MCF 10A (cell line): ENCODE measurements at regions not wholly inside any gene's neighbourhood (a gene's known extent, or its start where the extent isn't known, plus 50 kb on each side); places are given as distances from the start of the nearest gene placed in this dataset.

Experiments
- BruUV-seq: library from RNA; stranded (reverse); fragments of 400-500 nt; replicated peaks from 2 replicates; lab custom pipeline; 2021; lab: Mats Ljungman, UMichigan
- CTCF ChIA-PET: fragments of 300-600 bp; sonication (Branson Sonifier 250); formaldehyde crosslinking; extraction: SDS; loops from one replicate; lab custom pipeline; 2021; ENCODE audit warnings: antibody characterized with exemption, inconsistent platforms; lab: Yijun Ruan, JAX
- POLR2A ChIA-PET: fragments of 300-600, 350-650 bp; sonication (Branson Sonifier 250); formaldehyde crosslinking; extraction: SDS; loops from one replicate; lab custom pipeline; 2020; ENCODE audit warnings: antibody characterized with exemption, inconsistent platforms; lab: Yijun Ruan, JAX
- DNase-seq: peaks from one replicate; pipeline ENCODE4 v3.0.0-alpha.2; 2018; ENCODE audit not compliant: unreplicated experiment
- H3K27ac Mint-ChIP-seq: one replicate; pipeline ENCODE4 v1.8.0; 2022; ENCODE audit warnings: mild to moderate bottlenecking, low read depth, mixed read lengths; ENCODE audit not compliant: unreplicated experiment
- H3K27me3 Mint-ChIP-seq: one replicate; pipeline ENCODE4 v1.8.0; 2022; ENCODE audit warnings: mixed read lengths; ENCODE audit not compliant: insufficient read depth, unreplicated experiment
- H3K36me3 Mint-ChIP-seq: one replicate; pipeline ENCODE4 v1.8.0; 2022; ENCODE audit warnings: mild to moderate bottlenecking, moderate library complexity, mixed read lengths; ENCODE audit not compliant: insufficient read depth, unreplicated experiment
- H3K4me1 Mint-ChIP-seq: one replicate; pipeline ENCODE4 v1.8.0; 2022; ENCODE audit warnings: mixed read lengths; ENCODE audit not compliant: insufficient read depth, unreplicated experiment
- H3K4me3 Mint-ChIP-seq: one replicate; pipeline ENCODE4 v1.8.0; 2022; ENCODE audit warnings: mild to moderate bottlenecking, moderate library complexity, mixed read lengths; ENCODE audit not compliant: unreplicated experiment
- H3K9me3 Mint-ChIP-seq: one replicate; pipeline ENCODE4 v1.8.0; 2022; ENCODE audit warnings: mixed read lengths; ENCODE audit not compliant: unreplicated experiment
- intact Hi-C: fragments of 100-400 bp; cut with micrococcal nuclease; formaldehyde crosslinking; loops from 2 replicates; pipeline ENCODE4 v1.14.1; 2022
- TF ChIP-seq, protein P1 (sequence below): fragments of 200-600 bp; IDR thresholded peaks from one replicate; pipeline ENCODE4 v1.8.0; 2022; ENCODE audit warnings: antibody characterized with exemption, mild to moderate bottlenecking; ENCODE audit not compliant: unreplicated experiment

DNA sequence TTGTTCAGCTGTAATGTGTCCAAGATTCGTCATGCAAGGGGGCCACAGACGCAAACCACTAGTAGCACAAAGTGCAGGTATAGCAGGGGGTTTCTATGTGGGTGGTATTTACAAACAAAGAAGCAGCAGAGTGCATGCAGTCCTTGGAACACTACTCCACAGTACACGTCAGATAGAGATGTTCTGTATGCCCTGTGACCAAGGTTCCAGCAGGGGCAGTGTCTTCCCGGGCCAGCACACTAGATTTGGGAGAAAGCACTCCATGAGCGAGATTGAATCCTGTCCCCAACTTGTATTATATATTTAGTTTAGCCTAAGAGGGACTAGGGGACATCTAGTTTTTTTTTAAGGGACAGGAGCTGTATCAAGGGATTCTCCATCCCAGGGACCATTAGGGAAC is 54.4 kb upstream of the ESX1 start:
- no peaks in the 10 kb centered on the region for H3K4me1 Mint-ChIP-seq
- ChIA-PET POLR2A (interaction anchor here (0.6 kb wide), 1 partner anchor 59 kb away, joined by 4 read pairs; no protein-coding TSS in a partner anchor), CTCF (interaction anchor here (0.6 to 2.9 kb wide), 16 partner anchors 10 to 1392 kb away, joined by 3 to 17 read pairs (median 6); no protein-coding TSS in a partner anchor)
- no TSS peak for BruUV-seq
- TF ChIP-seq, protein P1, sequence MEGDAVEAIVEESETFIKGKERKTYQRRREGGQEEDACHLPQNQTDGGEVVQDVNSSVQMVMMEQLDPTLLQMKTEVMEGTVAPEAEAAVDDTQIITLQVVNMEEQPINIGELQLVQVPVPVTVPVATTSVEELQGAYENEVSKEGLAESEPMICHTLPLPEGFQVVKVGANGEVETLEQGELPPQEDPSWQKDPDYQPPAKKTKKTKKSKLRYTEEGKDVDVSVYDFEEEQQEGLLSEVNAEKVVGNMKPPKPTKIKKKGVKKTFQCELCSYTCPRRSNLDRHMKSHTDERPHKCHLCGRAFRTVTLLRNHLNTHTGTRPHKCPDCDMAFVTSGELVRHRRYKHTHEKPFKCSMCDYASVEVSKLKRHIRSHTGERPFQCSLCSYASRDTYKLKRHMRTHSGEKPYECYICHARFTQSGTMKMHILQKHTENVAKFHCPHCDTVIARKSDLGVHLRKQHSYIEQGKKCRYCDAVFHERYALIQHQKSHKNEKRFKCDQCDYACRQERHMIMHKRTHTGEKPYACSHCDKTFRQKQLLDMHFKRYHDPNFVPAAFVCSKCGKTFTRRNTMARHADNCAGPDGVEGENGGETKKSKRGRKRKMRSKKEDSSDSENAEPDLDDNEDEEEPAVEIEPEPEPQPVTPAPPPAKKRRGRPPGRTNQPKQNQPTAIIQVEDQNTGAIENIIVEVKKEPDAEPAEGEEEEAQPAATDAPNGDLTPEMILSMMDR: no peak
- intact Hi-C loops: no loop called here
- DNase-seq: no peak
- H3K27me3 Mint-ChIP-seq: peaks cover 37% of the 10 kb centered on the region
- H3K9me3 Mint-ChIP-seq: no peaks in the 10 kb centered on the region
- H3K36me3 Mint-ChIP-seq: no peaks in the 10 kb centered on the region
- H3K4me3 Mint-ChIP-seq: no peak overlapping the region
- H3K27ac Mint-ChIP-seq: no peak overlapping the region

GRCh38 chrX:104307341-104307740 is 52.6 kb upstream of the ESX1 start:
- no peak overlapping the region for H3K4me3 Mint-ChIP-seq
- ChIA-PET POLR2A (no interaction called here), CTCF (interaction anchor here (0.6 to 1.3 kb wide), 4 partner anchors 15 to 1516 kb away, joined by 3 to 5 read pairs (median 4); no protein-coding TSS in a partner anchor)
- H3K27me3 Mint-ChIP-seq: peaks cover 37% of the 10 kb centered on the region
- no TSS peak for BruUV-seq
- no peaks in the 10 kb centered on the region for H3K36me3 Mint-ChIP-seq
- intact Hi-C loops: no loop called here
- TF ChIP-seq, protein P1: no peak
- DNase-seq: no peak
- H3K4me1 Mint-ChIP-seq: no peaks in the 10 kb centered on the region
- no peaks in the 10 kb centered on the region for H3K9me3 Mint-ChIP-seq
- no peak overlapping the region for H3K27ac Mint-ChIP-seq

DNA sequence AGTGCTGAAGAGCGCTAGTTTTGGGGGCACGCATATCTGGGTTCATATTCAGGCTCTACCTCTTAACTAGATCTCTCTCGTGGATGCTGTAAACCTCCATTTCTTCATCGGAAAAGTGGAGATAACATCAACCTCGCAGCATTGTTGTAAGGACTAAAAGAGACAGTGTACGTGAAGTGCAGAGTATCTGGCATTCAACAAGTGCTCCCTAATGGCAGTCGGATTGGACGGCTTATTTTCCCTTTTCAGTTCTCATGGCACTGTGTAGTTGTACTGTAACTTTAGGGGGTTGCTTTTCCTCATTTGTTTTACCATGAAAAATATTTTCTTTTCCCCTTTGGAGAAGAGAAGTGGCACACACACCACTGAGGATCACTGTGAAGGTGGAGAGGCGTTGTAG is 51.4 kb upstream of the ESX1 start:
- CTCF ChIA-PET: interaction anchor here (1.3 kb wide), 1 partner anchor 885 kb away, joined by 5 read pairs; no protein-coding TSS in a partner anchor
- H3K4me3 Mint-ChIP-seq: no peak overlapping the region
- DNase-seq: no peak
- H3K27ac Mint-ChIP-seq: no peak overlapping the region
- intact Hi-C loops: no loop called here
- H3K36me3 Mint-ChIP-seq: no peaks in the 10 kb centered on the region
- TF ChIP-seq, protein P1: no peak
- POLR2A ChIA-PET: no interaction called here
- H3K9me3 Mint-ChIP-seq: no peaks in the 10 kb centered on the region
- no TSS peak for BruUV-seq
- peaks cover 30% of the 10 kb centered on the region for H3K27me3 Mint-ChIP-seq
- H3K4me1 Mint-ChIP-seq: no peaks in the 10 kb centered on the region
